ENCODE measurements at regions not wholly inside any gene's neighbourhood (a gene's known extent, or its start where the extent isn't known, plus 50 kb on each side); places are given as distances from the start of the nearest gene placed in this dataset.

DNA sequence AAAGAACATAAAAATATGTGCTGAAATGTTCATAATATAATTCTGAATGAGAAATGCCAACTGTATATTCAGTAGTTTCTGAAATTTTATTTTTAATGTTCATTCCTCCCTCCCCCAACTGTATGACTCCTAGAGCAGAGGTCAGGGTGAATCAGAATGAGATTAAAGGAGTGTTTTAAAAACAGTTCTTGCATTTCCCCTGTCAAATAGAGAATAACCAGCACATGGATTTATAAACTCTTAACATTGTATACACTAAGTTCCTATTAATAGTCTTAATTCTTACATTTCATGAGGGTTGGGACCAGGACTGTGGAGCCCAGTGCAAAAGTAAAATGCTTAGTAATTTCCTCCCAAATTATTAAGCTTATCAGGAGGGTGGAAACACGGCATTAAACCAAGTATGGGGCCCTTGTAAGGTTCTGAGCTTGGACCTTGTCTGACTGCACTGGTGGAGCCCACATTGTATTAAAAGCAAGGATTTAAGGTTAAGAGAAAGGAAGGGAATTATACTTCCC, 474.6 kb upstream of the RAG2 start:
- no peak for TF ChIP-seq SMAD3 (CRISPR knock-in tag; IDR thresholded peaks at IDR 0.05; ENCODE audit: borderline replicate concordance)
- TF ChIP-seq, protein P1, sequence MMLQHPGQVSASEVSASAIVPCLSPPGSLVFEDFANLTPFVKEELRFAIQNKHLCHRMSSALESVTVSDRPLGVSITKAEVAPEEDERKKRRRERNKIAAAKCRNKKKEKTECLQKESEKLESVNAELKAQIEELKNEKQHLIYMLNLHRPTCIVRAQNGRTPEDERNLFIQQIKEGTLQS (CRISPR knock-in tag; conservative IDR thresholded peaks at IDR 0.05): no peak
- no peak for TF ChIP-seq CBFB (CRISPR knock-in tag; IDR thresholded peaks at IDR 0.05; ENCODE audit: low read depth)
- TF ChIP-seq SP1 (CRISPR knock-in tag; conservative IDR thresholded peaks at IDR 0.05): no peak
- TF ChIP-seq, protein P2, sequence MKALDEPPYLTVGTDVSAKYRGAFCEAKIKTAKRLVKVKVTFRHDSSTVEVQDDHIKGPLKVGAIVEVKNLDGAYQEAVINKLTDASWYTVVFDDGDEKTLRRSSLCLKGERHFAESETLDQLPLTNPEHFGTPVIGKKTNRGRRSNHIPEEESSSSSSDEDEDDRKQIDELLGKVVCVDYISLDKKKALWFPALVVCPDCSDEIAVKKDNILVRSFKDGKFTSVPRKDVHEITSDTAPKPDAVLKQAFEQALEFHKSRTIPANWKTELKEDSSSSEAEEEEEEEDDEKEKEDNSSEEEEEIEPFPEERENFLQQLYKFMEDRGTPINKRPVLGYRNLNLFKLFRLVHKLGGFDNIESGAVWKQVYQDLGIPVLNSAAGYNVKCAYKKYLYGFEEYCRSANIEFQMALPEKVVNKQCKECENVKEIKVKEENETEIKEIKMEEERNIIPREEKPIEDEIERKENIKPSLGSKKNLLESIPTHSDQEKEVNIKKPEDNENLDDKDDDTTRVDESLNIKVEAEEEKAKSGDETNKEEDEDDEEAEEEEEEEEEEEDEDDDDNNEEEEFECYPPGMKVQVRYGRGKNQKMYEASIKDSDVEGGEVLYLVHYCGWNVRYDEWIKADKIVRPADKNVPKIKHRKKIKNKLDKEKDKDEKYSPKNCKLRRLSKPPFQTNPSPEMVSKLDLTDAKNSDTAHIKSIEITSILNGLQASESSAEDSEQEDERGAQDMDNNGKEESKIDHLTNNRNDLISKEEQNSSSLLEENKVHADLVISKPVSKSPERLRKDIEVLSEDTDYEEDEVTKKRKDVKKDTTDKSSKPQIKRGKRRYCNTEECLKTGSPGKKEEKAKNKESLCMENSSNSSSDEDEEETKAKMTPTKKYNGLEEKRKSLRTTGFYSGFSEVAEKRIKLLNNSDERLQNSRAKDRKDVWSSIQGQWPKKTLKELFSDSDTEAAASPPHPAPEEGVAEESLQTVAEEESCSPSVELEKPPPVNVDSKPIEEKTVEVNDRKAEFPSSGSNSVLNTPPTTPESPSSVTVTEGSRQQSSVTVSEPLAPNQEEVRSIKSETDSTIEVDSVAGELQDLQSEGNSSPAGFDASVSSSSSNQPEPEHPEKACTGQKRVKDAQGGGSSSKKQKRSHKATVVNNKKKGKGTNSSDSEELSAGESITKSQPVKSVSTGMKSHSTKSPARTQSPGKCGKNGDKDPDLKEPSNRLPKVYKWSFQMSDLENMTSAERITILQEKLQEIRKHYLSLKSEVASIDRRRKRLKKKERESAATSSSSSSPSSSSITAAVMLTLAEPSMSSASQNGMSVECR (CRISPR knock-in tag; IDR thresholded peaks at IDR 0.05; ENCODE audit: borderline replicate concordance): no peak
- no peak for TF ChIP-seq ZNF121 (CRISPR knock-in tag; IDR thresholded peaks at IDR 0.05)
- TF ChIP-seq ZNF232 (CRISPR knock-in tag; IDR thresholded peaks at IDR 0.05): no peak
- TF ChIP-seq SMAD4 (CRISPR knock-in tag; IDR thresholded peaks at IDR 0.05): no peak
- TF ChIP-seq, protein P3, sequence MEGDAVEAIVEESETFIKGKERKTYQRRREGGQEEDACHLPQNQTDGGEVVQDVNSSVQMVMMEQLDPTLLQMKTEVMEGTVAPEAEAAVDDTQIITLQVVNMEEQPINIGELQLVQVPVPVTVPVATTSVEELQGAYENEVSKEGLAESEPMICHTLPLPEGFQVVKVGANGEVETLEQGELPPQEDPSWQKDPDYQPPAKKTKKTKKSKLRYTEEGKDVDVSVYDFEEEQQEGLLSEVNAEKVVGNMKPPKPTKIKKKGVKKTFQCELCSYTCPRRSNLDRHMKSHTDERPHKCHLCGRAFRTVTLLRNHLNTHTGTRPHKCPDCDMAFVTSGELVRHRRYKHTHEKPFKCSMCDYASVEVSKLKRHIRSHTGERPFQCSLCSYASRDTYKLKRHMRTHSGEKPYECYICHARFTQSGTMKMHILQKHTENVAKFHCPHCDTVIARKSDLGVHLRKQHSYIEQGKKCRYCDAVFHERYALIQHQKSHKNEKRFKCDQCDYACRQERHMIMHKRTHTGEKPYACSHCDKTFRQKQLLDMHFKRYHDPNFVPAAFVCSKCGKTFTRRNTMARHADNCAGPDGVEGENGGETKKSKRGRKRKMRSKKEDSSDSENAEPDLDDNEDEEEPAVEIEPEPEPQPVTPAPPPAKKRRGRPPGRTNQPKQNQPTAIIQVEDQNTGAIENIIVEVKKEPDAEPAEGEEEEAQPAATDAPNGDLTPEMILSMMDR (IDR thresholded peaks at IDR 0.05): no peak

Measured in WTC11 (cell line).